ENCODE measurements at regions not wholly inside any gene's neighbourhood (a gene's known extent, or its start where the extent isn't known, plus 50 kb on each side); places are given as distances from the start of the nearest gene placed in this dataset.

GRCh38 chr2:157685572-157685971 lies 56.9 kb upstream of the ACVR1C start:
- DNase-seq (ENCODE audit: low read depth, low spot score): no peak
- no peak overlapping the region for H3K4me3 ChIP-seq (ENCODE audit: low read depth, low read length)
- CTCF ChIA-PET: interaction anchor here (1.3 kb wide), 1 partner anchor 8 kb away, joined by 4 read pairs; no protein-coding TSS in a partner anchor
- TF ChIP-seq CTCF (IDR thresholded peaks at IDR 0.05; ENCODE audit: insufficient read depth, low read length, missing control alignments): no peak
- POLR2A ChIA-PET: no interaction called here

- POLR2A ChIA-PET: no interaction called here
- H3K4me3 ChIP-seq (ENCODE audit: low read depth, low read length): no peak overlapping the region
- no peak for DNase-seq (ENCODE audit: low read depth, low spot score)
- CTCF ChIA-PET: interaction anchor here (1.3 kb wide), 1 partner anchor 8 kb away, joined by 4 read pairs; no protein-coding TSS in a partner anchor
- TF ChIP-seq CTCF (IDR thresholded peaks at IDR 0.05; ENCODE audit: insufficient read depth, low read length, missing control alignments): no peak
Observed at GRCh38 chr2:157684940-157685466, 56.3 kb upstream of the ACVR1C start.

Data from AG04449 (cell line).